CD14-positive monocyte (primary cell): ENCODE measurements at regions not wholly inside any gene's neighbourhood (a gene's known extent, or its start where the extent isn't known, plus 50 kb on each side); places are given as distances from the start of the nearest gene placed in this dataset.

Source experiments
- DNase-seq, 3 donors: peaks; one replicate each; pipeline ENCODE4 v3.0.0-alpha.2; 2011 to 2022
- H2AFZ ChIP-seq: 2 replicates; pipeline ENCODE4 v1.6.0; 2012; ENCODE audit warnings: mild to moderate bottlenecking, low read depth, low read length, inconsistent platforms; ENCODE audit not compliant: insufficient read depth, poor library complexity, severe bottlenecking
- H3K27ac ChIP-seq, 2 donors: 1 replicate in 1 of 2; 2 replicates in 1 of 2; pipeline ENCODE4 v1.5.1; 2012 to 2013; ENCODE audit warnings: low read length in 2 of 2, control low read depth in 1 of 2, inconsistent platforms in 1 of 2, low read depth in 1 of 2, mild to moderate bottlenecking in 1 of 2
- H3K27me3 ChIP-seq, 2 donors: one replicate each; pipeline versions ENCODE4 v1.6.0 to v1.6.1; 2011 to 2013; ENCODE audit warnings: low read length in 2 of 2; ENCODE audit not compliant: control insufficient read depth in 2 of 2, insufficient read depth in 2 of 2
- H3K36me3 ChIP-seq, 2 donors: replicated peaks in 1 of 2; 1 replicate in 1 of 2; 2 replicates in 1 of 2; pipeline versions ENCODE4 v1.5.1 to v1.6.1; 2012 to 2013; ENCODE audit warnings: low read length in 2 of 2, control low read depth in 1 of 2, inconsistent platforms in 1 of 2, mild to moderate bottlenecking in 1 of 2; ENCODE audit not compliant: insufficient read depth in 2 of 2, control insufficient read depth in 1 of 2
- H3K4me1 ChIP-seq, 2 donors: 1 replicate in 1 of 2; 2 replicates in 1 of 2; pipeline versions ENCODE4 v1.5.1 to v1.6.1; 2012 to 2013; ENCODE audit warnings: low read length in 2 of 2, control low read depth in 1 of 2, inconsistent platforms in 1 of 2, mild to moderate bottlenecking in 1 of 2, moderate library complexity in 1 of 2; ENCODE audit not compliant: insufficient read depth in 2 of 2, control insufficient read depth in 1 of 2
- H3K4me2 ChIP-seq: replicated peaks from 2 replicates; pipeline ENCODE3; 2012; ENCODE audit warnings: low read length, moderate library complexity, mild to moderate bottlenecking; ENCODE audit not compliant: poor library complexity, severe bottlenecking; ENCODE audit errors: extremely low read depth
- H3K4me3 ChIP-seq, 3 experiments: fragments of 200-600 bp in 1 of 3; sonication (generic) in 1 of 3; replicated peaks in 1 of 3; 1 replicate in 2 of 3; 2 replicates in 1 of 3; pipeline ENCODE4 v1.5.1; 2011 to 2013; ENCODE audit warnings: low read length in 3 of 3, mild to moderate bottlenecking in 3 of 3, control low read depth in 2 of 3, low read depth in 2 of 3, inconsistent platforms in 1 of 3, moderate library complexity in 1 of 3
- H3K79me2 ChIP-seq: 2 replicates; pipeline ENCODE4 v1.6.0; 2012; ENCODE audit warnings: mild to moderate bottlenecking, control low read depth, inconsistent platforms, low read length, moderate library complexity; ENCODE audit not compliant: insufficient read depth
- H3K9ac ChIP-seq: 2 replicates; pipeline ENCODE4 v1.6.0; 2017; ENCODE audit warnings: low read length, mild to moderate bottlenecking; ENCODE audit not compliant: insufficient read depth, poor library complexity, severe bottlenecking
- H3K9me3 ChIP-seq, 2 donors: replicated peaks in 1 of 2; 1 replicate in 1 of 2; 2 replicates in 1 of 2; pipeline versions ENCODE4 v1.5.1 to v1.6.1; 2012 to 2013; ENCODE audit warnings: low read length in 2 of 2, control low read depth in 1 of 2; ENCODE audit not compliant: control insufficient read depth in 1 of 2, insufficient read depth in 1 of 2
- H4K20me1 ChIP-seq: 2 replicates; pipeline ENCODE4 v1.6.0; 2012; ENCODE audit warnings: mild to moderate bottlenecking, low read length, control low read depth, moderate library complexity; ENCODE audit not compliant: insufficient read depth
- H3K27ac Mint-ChIP-seq, 7 donors: one replicate each; pipeline ENCODE4 v1.8.0; 2020; ENCODE audit warnings: mild to moderate bottlenecking in 7 of 7, mixed read lengths in 7 of 7, moderate library complexity in 6 of 7, inconsistent platforms in 2 of 7
- H3K27me3 Mint-ChIP-seq, 3 donors: one replicate each; pipeline ENCODE4 v1.8.0; 2021 to 2022; ENCODE audit warnings: low read depth in 3 of 3, mild to moderate bottlenecking in 3 of 3, mixed read lengths in 3 of 3, moderate library complexity in 3 of 3, inconsistent platforms in 1 of 3
- H3K36me3 Mint-ChIP-seq, 2 donors: one replicate each; pipeline ENCODE4 v1.8.0; 2020; ENCODE audit warnings: mixed read lengths in 2 of 2, inconsistent platforms in 1 of 2, mild to moderate bottlenecking in 1 of 2
- H3K4me1 Mint-ChIP-seq: one replicate; pipeline ENCODE4 v1.8.0; 2020; ENCODE audit warnings: mild to moderate bottlenecking, mixed read lengths
- H3K4me3 Mint-ChIP-seq, 2 donors: one replicate each; pipeline ENCODE4 v1.8.0; 2020; ENCODE audit warnings: mild to moderate bottlenecking in 2 of 2, mixed read lengths in 2 of 2, moderate library complexity in 1 of 2
- H3K9me3 Mint-ChIP-seq, 7 donors: one replicate each; pipeline ENCODE4 v1.8.0; 2020 to 2022; ENCODE audit warnings: mixed read lengths in 7 of 7, mild to moderate bottlenecking in 6 of 7, moderate library complexity in 6 of 7, inconsistent platforms in 2 of 7
- WGBS: methylation state at CpG from one replicate; pipeline ENCODE4 v1.1.5; 2013; ENCODE audit warnings: missing lambda C conversion rate; ENCODE audit not compliant: insufficient coverage; 5-methylcytosine and 5-hydroxymethylcytosine counted together
- intact Hi-C, 2 donors: fragments of 100-400 bp; cut with micrococcal nuclease; formaldehyde crosslinking; loops; one replicate each; pipeline versions ENCODE4 v1.15.0 to v1.15.1; 2023
- TF ChIP-seq, protein P1 (sequence below): fragments of 200-600 bp; IDR thresholded peaks from one replicate; pipeline ENCODE4 v1.8.0; 2022; ENCODE audit warnings: antibody characterized with exemption, mild to moderate bottlenecking

GRCh38 chr2:64769392-64770044 lies 115.8 kb upstream of the SERTAD2 start:
- Mint-ChIP-seq H3K9me3 (peaks cover 0 to 5% (median 0%) of the 10 kb centered on the region in 7 donors), H3K27me3 (peaks cover 0 to 10% (median 2%) of the 10 kb centered on the region in 3 donors), H3K4me3 (peak overlapping the region in 1 of 2 donors; percentile 23), H3K27ac (peak overlapping the region in 2 of 7 donors; percentile 30 to 68), H3K4me1 (peaks cover 29% of the 10 kb centered on the region), H3K36me3 (no peaks in the 10 kb centered on the region)
- TF ChIP-seq, protein P1, sequence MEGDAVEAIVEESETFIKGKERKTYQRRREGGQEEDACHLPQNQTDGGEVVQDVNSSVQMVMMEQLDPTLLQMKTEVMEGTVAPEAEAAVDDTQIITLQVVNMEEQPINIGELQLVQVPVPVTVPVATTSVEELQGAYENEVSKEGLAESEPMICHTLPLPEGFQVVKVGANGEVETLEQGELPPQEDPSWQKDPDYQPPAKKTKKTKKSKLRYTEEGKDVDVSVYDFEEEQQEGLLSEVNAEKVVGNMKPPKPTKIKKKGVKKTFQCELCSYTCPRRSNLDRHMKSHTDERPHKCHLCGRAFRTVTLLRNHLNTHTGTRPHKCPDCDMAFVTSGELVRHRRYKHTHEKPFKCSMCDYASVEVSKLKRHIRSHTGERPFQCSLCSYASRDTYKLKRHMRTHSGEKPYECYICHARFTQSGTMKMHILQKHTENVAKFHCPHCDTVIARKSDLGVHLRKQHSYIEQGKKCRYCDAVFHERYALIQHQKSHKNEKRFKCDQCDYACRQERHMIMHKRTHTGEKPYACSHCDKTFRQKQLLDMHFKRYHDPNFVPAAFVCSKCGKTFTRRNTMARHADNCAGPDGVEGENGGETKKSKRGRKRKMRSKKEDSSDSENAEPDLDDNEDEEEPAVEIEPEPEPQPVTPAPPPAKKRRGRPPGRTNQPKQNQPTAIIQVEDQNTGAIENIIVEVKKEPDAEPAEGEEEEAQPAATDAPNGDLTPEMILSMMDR: no peak
- H3K79me2 ChIP-seq: no peaks in the 10 kb centered on the region
- no peaks in the 10 kb centered on the region for H3K27me3 ChIP-seq
- H3K4me3 ChIP-seq: no peak overlapping the region
- no peak overlapping the region for H3K27ac ChIP-seq
- intact Hi-C loops: loop anchor here (5.0 kb wide), 3 partner anchors 43 to 98 kb away; no protein-coding TSS in a partner anchor
- WGBS: 67% methylated on average over 3 of the region's 6 CpGs
- H3K9ac ChIP-seq: no peak overlapping the region
- H3K36me3 ChIP-seq: no peaks in the 10 kb centered on the region
- no peak for DNase-seq
- no peaks in the 10 kb centered on the region for H3K9me3 ChIP-seq
- peaks cover 13 to 25% of the 10 kb centered on the region in 2 donors for H3K4me1 ChIP-seq
- H3K4me2 ChIP-seq: no peak overlapping the region
- no peak overlapping the region for H2AFZ ChIP-seq
- H4K20me1 ChIP-seq: no peaks in the 10 kb centered on the region

DNA sequence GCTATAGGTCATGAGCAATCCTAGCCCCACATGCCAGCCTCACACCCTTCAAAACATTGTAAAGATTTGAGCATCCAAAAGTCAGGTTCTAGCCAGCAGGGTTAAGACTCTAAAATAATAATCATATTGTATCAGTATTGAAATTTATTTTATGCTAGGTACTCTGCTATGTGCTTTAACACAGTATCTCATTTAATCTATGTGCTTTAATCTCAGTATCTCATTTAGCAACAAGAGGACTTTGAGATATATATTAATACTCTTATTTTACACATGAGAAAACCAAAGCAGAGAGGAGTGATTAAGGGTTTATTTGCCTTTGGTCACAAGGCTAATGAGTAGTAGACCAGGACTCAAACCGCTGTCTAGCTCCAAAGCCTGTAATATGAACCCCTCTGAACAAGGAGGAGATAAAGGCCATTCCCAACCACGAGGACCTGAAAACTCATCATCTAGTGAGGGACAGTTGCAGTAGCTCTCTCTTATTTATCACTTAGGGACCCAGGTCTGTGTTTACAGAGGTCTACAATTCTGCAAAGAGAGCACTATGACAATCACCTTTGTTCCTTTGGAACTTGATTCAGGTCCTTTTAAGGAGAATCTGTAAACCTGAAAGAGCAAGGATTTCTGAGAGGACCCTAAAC lies 116.5 kb upstream of the SERTAD2 start:
- TF ChIP-seq, protein P1: no peak
- H3K4me3 Mint-ChIP-seq: no peak overlapping the region
- no peak overlapping the region for H2AFZ ChIP-seq

More for the DNA sequence above, 116.5 kb upstream of the SERTAD2 start:
- H3K4me1 Mint-ChIP-seq: peaks cover 24% of the 10 kb centered on the region
- H3K36me3 Mint-ChIP-seq: no peaks in the 10 kb centered on the region
- peaks cover 0 to 3% of the 10 kb centered on the region in 2 donors for H3K9me3 ChIP-seq
- no peaks in the 10 kb centered on the region for H3K79me2 ChIP-seq
- H3K27ac Mint-ChIP-seq: peak overlapping the region in 2 of 7 donors; percentile 66 to 68
- no peak for DNase-seq
- H3K4me3 ChIP-seq: no peak overlapping the region
- peaks cover 13 to 20% of the 10 kb centered on the region in 2 donors for H3K4me1 ChIP-seq
- H4K20me1 ChIP-seq: no peaks in the 10 kb centered on the region
- WGBS: no CpG with 5 or more reads among the region's 2 CpGs
- peaks cover 2 to 6% (median 3%) of the 10 kb centered on the region in 7 donors for H3K9me3 Mint-ChIP-seq
- H3K9ac ChIP-seq: no peak overlapping the region
- intact Hi-C loops: loop anchor here in 1 of 2 donors (5.0 kb wide), 1 partner anchor 42 kb away; no protein-coding TSS in a partner anchor
- H3K27ac ChIP-seq: no peak overlapping the region
- H3K36me3 ChIP-seq: no peaks in the 10 kb centered on the region
- peaks cover 0 to 10% (median 2%) of the 10 kb centered on the region in 3 donors for H3K27me3 Mint-ChIP-seq
- no peaks in the 10 kb centered on the region for H3K27me3 ChIP-seq
- no peak overlapping the region for H3K4me2 ChIP-seq
